Activated T-cell treated with anti-CD3 and anti-CD28 coated beads, Interleukin-2, amount 50 U/mL, for 24 hours (primary cell): ENCODE measurements at regions not wholly inside any gene's neighbourhood (a gene's known extent, or its start where the extent isn't known, plus 50 kb on each side); places are given as distances from the start of the nearest gene placed in this dataset.

Experiments
- DNase-seq: peaks from one replicate; pipeline ENCODE4 v3.0.0-alpha.2; 2020
- H3K27ac Mint-ChIP-seq: 2 replicates; pipeline ENCODE4 v1.8.0; 2020; ENCODE audit warnings: mild to moderate bottlenecking, mixed read lengths
- H3K27me3 Mint-ChIP-seq: 2 replicates; pipeline ENCODE4 v1.8.0; 2020; ENCODE audit warnings: mixed read lengths
- H3K36me3 Mint-ChIP-seq: 2 replicates; pipeline ENCODE4 v1.8.0; 2020; ENCODE audit warnings: low read depth, mixed read lengths
- H3K4me1 Mint-ChIP-seq: 2 replicates; pipeline ENCODE4 v1.8.0; 2020; ENCODE audit warnings: low read depth, mixed read lengths
- H3K4me3 Mint-ChIP-seq: 2 replicates; pipeline ENCODE4 v1.8.0; 2020; ENCODE audit warnings: mild to moderate bottlenecking, moderate library complexity, mixed read lengths
- H3K9me3 Mint-ChIP-seq: 2 replicates; pipeline ENCODE4 v1.8.0; 2020; ENCODE audit warnings: mixed read lengths

GRCh38 chr12:115413626-115414025 is 729.7 kb upstream of the TBX3 start:
- Mint-ChIP-seq H3K4me1 (no peaks in the 10 kb centered on the region), H3K27me3 (no peaks in the 10 kb centered on the region), H3K27ac (no peak overlapping the region), H3K9me3 (no peaks in the 10 kb centered on the region), H3K4me3 (no peak overlapping the region), H3K36me3 (no peaks in the 10 kb centered on the region)
- DNase-seq, result no peak

GRCh38 chr12:115412831-115413230 is 728.9 kb upstream of the TBX3 start:
- Mint-ChIP-seq H3K4me3 (no peak overlapping the region), H3K36me3 (no peaks in the 10 kb centered on the region)

GRCh38 chr12:115411121-115411520 is 727.1 kb upstream of the TBX3 start:
- Mint-ChIP-seq H3K9me3 (no peaks in the 10 kb centered on the region), H3K4me3 (no peak overlapping the region), H3K4me1 (no peaks in the 10 kb centered on the region), H3K27ac (no peak overlapping the region), H3K27me3 (no peaks in the 10 kb centered on the region), H3K36me3 (no peaks in the 10 kb centered on the region)
- no peak for DNase-seq

More at GRCh38 chr12:115412831-115413230, 728.9 kb upstream of the TBX3 start:
- H3K27ac Mint-ChIP-seq, result no peak overlapping the region
- no peak for DNase-seq
- no peaks in the 10 kb centered on the region for H3K27me3 Mint-ChIP-seq
- no peaks in the 10 kb centered on the region for H3K4me1 Mint-ChIP-seq
- no peaks in the 10 kb centered on the region for H3K9me3 Mint-ChIP-seq

GRCh38 chr12:115408642-115409041 is 724.7 kb upstream of the TBX3 start:
- Mint-ChIP-seq H3K27me3 (no peaks in the 10 kb centered on the region), H3K4me3 (no peak overlapping the region), H3K4me1 (no peaks in the 10 kb centered on the region), H3K27ac (no peak overlapping the region), H3K9me3 (no peaks in the 10 kb centered on the region), H3K36me3 (no peaks in the 10 kb centered on the region)
- no peak for DNase-seq

GRCh38 chr12:115407723-115408122 is 723.7 kb upstream of the TBX3 start:
- no peaks in the 10 kb centered on the region for H3K9me3 Mint-ChIP-seq
- no peak overlapping the region for H3K4me3 Mint-ChIP-seq
- H3K4me1 Mint-ChIP-seq, result no peaks in the 10 kb centered on the region
- H3K36me3 Mint-ChIP-seq, result no peaks in the 10 kb centered on the region
- no peak overlapping the region for H3K27ac Mint-ChIP-seq
- no peak for DNase-seq
- H3K27me3 Mint-ChIP-seq, result no peaks in the 10 kb centered on the region

GRCh38 chr12:115407036-115407435 is 723.1 kb upstream of the TBX3 start:
- Mint-ChIP-seq H3K36me3 (no peaks in the 10 kb centered on the region), H3K4me1 (no peaks in the 10 kb centered on the region)
- DNase-seq, result no peak

GRCh38 chr12:115405471-115405860 is 721.5 kb upstream of the TBX3 start:
- H3K36me3 Mint-ChIP-seq, result no peaks in the 10 kb centered on the region
- no peak overlapping the region for H3K4me3 Mint-ChIP-seq
- no peaks in the 10 kb centered on the region for H3K27me3 Mint-ChIP-seq
- no peaks in the 10 kb centered on the region for H3K9me3 Mint-ChIP-seq
- no peaks in the 10 kb centered on the region for H3K4me1 Mint-ChIP-seq
- DNase-seq, result no peak
- no peak overlapping the region for H3K27ac Mint-ChIP-seq

More at GRCh38 chr12:115407036-115407435, 723.1 kb upstream of the TBX3 start:
- H3K4me3 Mint-ChIP-seq, result no peak overlapping the region
- no peak overlapping the region for H3K27ac Mint-ChIP-seq
- H3K9me3 Mint-ChIP-seq, result no peaks in the 10 kb centered on the region
- H3K27me3 Mint-ChIP-seq, result no peaks in the 10 kb centered on the region

GRCh38 chr12:115404761-115405470 is 720.9 kb upstream of the TBX3 start:
- H3K9me3 Mint-ChIP-seq, result no peaks in the 10 kb centered on the region
- DNase-seq, result no peak

GRCh38 chr12:115403689-115404088 is 719.7 kb upstream of the TBX3 start:
- Mint-ChIP-seq H3K4me1 (no peaks in the 10 kb centered on the region), H3K27me3 (no peaks in the 10 kb centered on the region), H3K36me3 (no peaks in the 10 kb centered on the region), H3K4me3 (no peak overlapping the region), H3K27ac (no peak overlapping the region), H3K9me3 (no peaks in the 10 kb centered on the region)
- DNase-seq, result no peak

More at GRCh38 chr12:115404761-115405470, 720.9 kb upstream of the TBX3 start:
- H3K27me3 Mint-ChIP-seq, result no peaks in the 10 kb centered on the region
- no peaks in the 10 kb centered on the region for H3K4me1 Mint-ChIP-seq
- H3K36me3 Mint-ChIP-seq, result no peaks in the 10 kb centered on the region
- no peak overlapping the region for H3K27ac Mint-ChIP-seq
- no peak overlapping the region for H3K4me3 Mint-ChIP-seq

GRCh38 chr12:115403253-115403652 is 719.3 kb upstream of the TBX3 start:
- no peak for DNase-seq
- Mint-ChIP-seq H3K4me1 (no peaks in the 10 kb centered on the region), H3K36me3 (no peaks in the 10 kb centered on the region), H3K9me3 (peaks cover 2% of the 10 kb centered on the region), H3K27ac (no peak overlapping the region), H3K27me3 (no peaks in the 10 kb centered on the region), H3K4me3 (no peak overlapping the region)

- no peaks in the 10 kb centered on the region for H3K27me3 Mint-ChIP-seq
- H3K4me3 Mint-ChIP-seq, result no peak overlapping the region
- H3K4me1 Mint-ChIP-seq, result no peaks in the 10 kb centered on the region
- H3K36me3 Mint-ChIP-seq, result no peaks in the 10 kb centered on the region
- H3K9me3 Mint-ChIP-seq, result peaks cover 4% of the 10 kb centered on the region
- no peak overlapping the region for H3K27ac Mint-ChIP-seq
- DNase-seq, result no peak
Observed at GRCh38 chr12:115402443-115403180, 718.6 kb upstream of the TBX3 start.

- no peaks in the 10 kb centered on the region for H3K27me3 Mint-ChIP-seq
- no peak overlapping the region for H3K4me3 Mint-ChIP-seq
- no peaks in the 10 kb centered on the region for H3K36me3 Mint-ChIP-seq
- no peak for DNase-seq
- H3K4me1 Mint-ChIP-seq, result no peaks in the 10 kb centered on the region
- peaks cover 4% of the 10 kb centered on the region for H3K9me3 Mint-ChIP-seq
- no peak overlapping the region for H3K27ac Mint-ChIP-seq
Observed at GRCh38 chr12:115401761-115402160, 717.8 kb upstream of the TBX3 start.

GRCh38 chr12:115400011-115400410 is 716.0 kb upstream of the TBX3 start:
- Mint-ChIP-seq H3K4me1 (no peaks in the 10 kb centered on the region), H3K4me3 (no peak overlapping the region), H3K27ac (no peak overlapping the region), H3K36me3 (no peaks in the 10 kb centered on the region), H3K9me3 (peaks cover 13% of the 10 kb centered on the region), H3K27me3 (no peaks in the 10 kb centered on the region)
- no peak for DNase-seq

GRCh38 chr12:115398311-115398781 is 714.4 kb upstream of the TBX3 start:
- no peaks in the 10 kb centered on the region for H3K36me3 Mint-ChIP-seq
- peaks cover 13% of the 10 kb centered on the region for H3K9me3 Mint-ChIP-seq
- H3K27ac Mint-ChIP-seq, result no peak overlapping the region
- H3K27me3 Mint-ChIP-seq, result no peaks in the 10 kb centered on the region
- H3K4me3 Mint-ChIP-seq, result no peak overlapping the region
- no peaks in the 10 kb centered on the region for H3K4me1 Mint-ChIP-seq
- DNase-seq, result no peak

GRCh38 chr12:115396567-115396966 is 712.6 kb upstream of the TBX3 start:
- DNase-seq, result no peak
- Mint-ChIP-seq H3K4me3 (no peak overlapping the region), H3K27ac (no peak overlapping the region), H3K9me3 (peaks cover 13% of the 10 kb centered on the region), H3K4me1 (no peaks in the 10 kb centered on the region), H3K27me3 (no peaks in the 10 kb centered on the region), H3K36me3 (no peaks in the 10 kb centered on the region)
